IMR-90 (cell line): ENCODE measurements at regions not wholly inside any gene's neighbourhood (a gene's known extent, or its start where the extent isn't known, plus 50 kb on each side); places are given as distances from the start of the nearest gene placed in this dataset.

Source experiments
- ATAC-seq: fragments of 200-7000 bp; cut with Tn5 transposase; 2 replicates; pipeline ENCODE4 v1.9.1; 2020; ENCODE audit warnings: low read depth, mild to moderate bottlenecking, moderate library complexity
- BruUV-seq: library from RNA; stranded (reverse); fragments of 400-500 nt; replicated peaks from 2 replicates; lab custom pipeline; 2021; lab: Mats Ljungman, UMichigan
- CTCF ChIA-PET: fragments of 300-600 bp; formaldehyde crosslinking; extraction: SDS; loops from one replicate; lab custom pipeline; 2021; ENCODE audit warnings: antibody characterized with exemption; lab: Yijun Ruan, JAX
- POLR2A ChIA-PET: fragments of 300-600 bp; sonication (Branson Sonifier 250); formaldehyde crosslinking; loops from one replicate; lab custom pipeline; 2022; ENCODE audit warnings: antibody characterized with exemption; ENCODE audit not compliant: unreplicated experiment; lab: Charles Lee
- DNase-seq: peaks from one replicate; pipeline ENCODE4 v3.0.0; 2013
- H2AFZ ChIP-seq: replicated peaks from 2 replicates; pipeline ENCODE3; 2013; ENCODE audit warnings: low read length, mild to moderate bottlenecking; ENCODE audit not compliant: poor library complexity
- H2AK5ac ChIP-seq: 2 replicates; pipeline ENCODE4 v1.6.1; 2013; ENCODE audit warnings: low read depth, low read length, inconsistent platforms
- H2AK9ac ChIP-seq: replicated peaks from 2 replicates; pipeline ENCODE3; 2013; ENCODE audit warnings: mild to moderate bottlenecking, low read depth, low read length, moderate library complexity; ENCODE audit not compliant: poor library complexity
- H2BK120ac ChIP-seq: 2 replicates; pipeline ENCODE4 v1.6.1; 2013; ENCODE audit warnings: low read depth, low read length, inconsistent platforms
- H2BK15ac ChIP-seq: 3 replicates; pipeline ENCODE4 v1.6.1; 2013; ENCODE audit warnings: low read depth, low read length, inconsistent platforms
- H2BK20ac ChIP-seq: 2 replicates; pipeline ENCODE4 v1.6.1; 2013; ENCODE audit warnings: low read depth, mild to moderate bottlenecking, inconsistent platforms, low read length, moderate library complexity
- H2BK5ac ChIP-seq: 2 replicates; pipeline ENCODE4 v1.6.1; 2013; ENCODE audit warnings: mild to moderate bottlenecking, low read depth, low read length, inconsistent platforms; ENCODE audit not compliant: poor library complexity, severe bottlenecking
- H3K14ac ChIP-seq: replicated peaks from 2 replicates; pipeline ENCODE4 v1.6.1; 2013; ENCODE audit warnings: low read depth, low read length, inconsistent platforms
- H3K18ac ChIP-seq: 2 replicates; pipeline ENCODE4 v1.6.1; 2013; ENCODE audit warnings: low read depth, low read length, control low read depth
- H3K23ac ChIP-seq: 2 replicates; pipeline ENCODE4 v1.6.1; 2013; ENCODE audit warnings: low read depth, low read length, inconsistent platforms
- H3K27ac ChIP-seq: 2 replicates; pipeline ENCODE4 v1.5.1; 2013; ENCODE audit warnings: mild to moderate bottlenecking, control low read depth, low read length; ENCODE audit not compliant: insufficient read depth
- H3K27me3 ChIP-seq: 2 replicates; pipeline ENCODE4 v1.6.1; 2013; ENCODE audit warnings: low read length; ENCODE audit not compliant: control insufficient read depth, insufficient read depth
- H3K36me3 ChIP-seq: 2 replicates; pipeline ENCODE4 v1.6.1; 2013; ENCODE audit warnings: low read length, mixed read lengths; ENCODE audit not compliant: control insufficient read depth, insufficient read depth
- H3K4ac ChIP-seq: 2 replicates; pipeline ENCODE4 v1.6.1; 2013; ENCODE audit warnings: low read depth, low read length, inconsistent platforms
- H3K4me1 ChIP-seq: 2 replicates; pipeline ENCODE4 v1.6.1; 2013; ENCODE audit warnings: low read length, mixed read lengths; ENCODE audit not compliant: control insufficient read depth, insufficient read depth
- H3K4me2 ChIP-seq: 2 replicates; pipeline ENCODE4 v1.6.1; 2013; ENCODE audit warnings: low read depth, mild to moderate bottlenecking, control low read depth, low read length, moderate library complexity
- H3K4me3 ChIP-seq: 2 replicates; pipeline ENCODE4 v1.5.1; 2013; ENCODE audit warnings: low read depth, mild to moderate bottlenecking, control low read depth, low read length, moderate library complexity; ENCODE audit not compliant: insufficient read depth
- H3K56ac ChIP-seq: 2 replicates; pipeline ENCODE4 v1.6.1; 2013; ENCODE audit warnings: low read length, inconsistent platforms; ENCODE audit not compliant: insufficient read depth; ENCODE audit errors: extremely low read depth
- H3K79me1 ChIP-seq, 2 experiments: 2 replicates each; pipeline ENCODE4 v1.6.1; 2013; ENCODE audit warnings: low read length in 2 of 2, inconsistent platforms in 1 of 2, low read depth in 1 of 2
- H3K9ac ChIP-seq: 2 replicates; pipeline ENCODE4 v1.6.1; 2013; ENCODE audit warnings: low read depth, low read length, control low read depth
- H3K9me1 ChIP-seq: 2 replicates; pipeline ENCODE4 v1.6.1; 2013; ENCODE audit warnings: low read length, inconsistent platforms; ENCODE audit not compliant: insufficient read depth
- H3K9me3 ChIP-seq: 2 replicates; pipeline ENCODE4 v1.6.1; 2013; ENCODE audit warnings: low read length; ENCODE audit not compliant: control insufficient read depth, insufficient read depth
- H4K20me1 ChIP-seq: 2 replicates; pipeline ENCODE4 v1.6.1; 2013; ENCODE audit warnings: low read length, inconsistent platforms; ENCODE audit not compliant: insufficient read depth
- H4K5ac ChIP-seq: 2 replicates; pipeline ENCODE4 v1.6.1; 2013; ENCODE audit warnings: mild to moderate bottlenecking, low read depth, low read length, control low read depth
- H4K8ac ChIP-seq, 2 experiments: 2 replicates each; pipeline ENCODE4 v1.6.1; 2013; ENCODE audit warnings: low read depth in 2 of 2, low read length in 2 of 2, control low read depth in 1 of 2, inconsistent platforms in 1 of 2
- H4K91ac ChIP-seq: 2 replicates; pipeline ENCODE4 v1.6.1; 2013; ENCODE audit warnings: low read depth, low read length, inconsistent platforms; ENCODE audit not compliant: insufficient read depth
- CEBPB ChIP-seq: IDR thresholded peaks from 2 replicates; pipeline ENCODE4 v1.6.1; 2012; ENCODE audit warnings: low read depth, low read length, improper control_type of control experiment
- FOS ChIP-seq: fragments of 150-350 bp; IDR thresholded peaks from 2 replicates; pipeline ENCODE4 v1.6.1; 2016; ENCODE audit warnings: low read depth, low read length
- MAFK ChIP-seq: IDR thresholded peaks from 2 replicates; pipeline ENCODE4 v1.6.1; 2012; ENCODE audit warnings: low read depth, low read length, improper control_type of control experiment
- MAZ ChIP-seq: IDR thresholded peaks from 2 replicates; pipeline ENCODE4 v1.6.1; 2012; ENCODE audit warnings: low read depth, mild to moderate bottlenecking, low read length, improper control_type of control experiment, moderate library complexity, borderline replicate concordance
- MXI1 ChIP-seq: IDR thresholded peaks from 2 replicates; pipeline ENCODE4 v1.6.1; 2012; ENCODE audit warnings: low read depth, mild to moderate bottlenecking, low read length, moderate library complexity, borderline replicate concordance
- RFX5 ChIP-seq: IDR thresholded peaks from 2 replicates; pipeline ENCODE4 v1.8.0; 2012; ENCODE audit warnings: low read depth, mild to moderate bottlenecking, low read length, moderate library complexity
- SMC3 ChIP-seq: fragments of 150-350 bp; IDR thresholded peaks from 2 replicates; pipeline ENCODE4 v1.6.1; 2016; ENCODE audit warnings: low read depth, mild to moderate bottlenecking, antibody characterized with exemption, low read length, moderate library complexity
- WGBS, 2 experiments: methylation state at CpG; one replicate each; pipeline versions ENCODE4 v1.1.5 to v1.1.7; 2013; ENCODE audit warnings: missing lambda C conversion rate in 2 of 2; ENCODE audit not compliant: insufficient read length in 1 of 2; ENCODE audit errors: extremely low coverage in 2 of 2; 5-methylcytosine and 5-hydroxymethylcytosine counted together
- dilution Hi-C: fragments of 300-500 bp; cut with HindIII; formaldehyde crosslinking; loops from one replicate; pipeline ENCODE4 v1.14.3; 2018; ENCODE audit warnings: low sequenced_read_pairs; ENCODE audit not compliant: unreplicated experiment
- in situ Hi-C: fragments of 300-500 bp; cut with MboI; formaldehyde crosslinking; loops from 3 replicates; pipeline ENCODE4 v1.14.3; 2019; ENCODE audit warnings: low sequenced_read_pairs, inconsistent platforms, mixed read lengths
- intact Hi-C: fragments of 100-400 bp; cut with micrococcal nuclease; formaldehyde crosslinking; loops from 2 replicates; pipeline ENCODE4 v1.10.0; 2022
- TF ChIP-seq, protein P1 (sequence below): conservative IDR thresholded peaks from 2 replicates; pipeline ENCODE4 v1.5.1; 2012; ENCODE audit warnings: mild to moderate bottlenecking, low read depth, low read length, improper control_type of control experiment

GRCh38 chr14:82537831-82538230, 1004.2 kb upstream of the SEL1L start:
- H3K4ac ChIP-seq: no peak overlapping the region
- H3K9me1 ChIP-seq: no peaks in the 10 kb centered on the region
- no peak overlapping the region for H2BK120ac ChIP-seq
- H3K56ac ChIP-seq: no peak overlapping the region
- no peak overlapping the region for H3K4me3 ChIP-seq
- no peak overlapping the region for H2AFZ ChIP-seq
- no peak overlapping the region for H2AK9ac ChIP-seq
- H3K79me1 ChIP-seq: no peaks in the 10 kb centered on the region
- POLR2A ChIA-PET: no interaction called here
- H2BK5ac ChIP-seq: no peak overlapping the region
- H3K4me1 ChIP-seq: no peaks in the 10 kb centered on the region
- peaks cover 7% of the 10 kb centered on the region; the same call in 1 of the 2 replicates for H3K9me3 ChIP-seq
- DNase-seq (no peak), ATAC-seq (no peak)
- no peak overlapping the region for H3K27ac ChIP-seq
- H3K18ac ChIP-seq: no peak overlapping the region
- no peaks in the 10 kb centered on the region for H4K20me1 ChIP-seq
- no peak overlapping the region for H3K4me2 ChIP-seq
- H4K5ac ChIP-seq: no peak overlapping the region
- WGBS, 2 experiments: no CpG with 5 or more reads among the region's 3 CpGs
- H3K27me3 ChIP-seq: no peaks in the 10 kb centered on the region
- dilution Hi-C loops (no loop called here), in situ Hi-C loops (no loop called here), intact Hi-C loops (no loop called here)
- H2BK15ac ChIP-seq: no peak overlapping the region
- CTCF ChIA-PET: no interaction called here
- H3K14ac ChIP-seq: no peak overlapping the region
- no TSS peak for BruUV-seq
- no peak overlapping the region for H2AK5ac ChIP-seq
- no peak overlapping the region for H3K9ac ChIP-seq
- H2BK20ac ChIP-seq: no peak overlapping the region
- no peak overlapping the region for H4K8ac ChIP-seq
- H3K36me3 ChIP-seq: no peaks in the 10 kb centered on the region
- no peak overlapping the region for H3K23ac ChIP-seq
- TF ChIP-seq RFX5: no peak
- TF ChIP-seq MAFK: no peak
- no peak for TF ChIP-seq SMC3
- TF ChIP-seq CEBPB: no peak
- TF ChIP-seq MXI1: no peak
- TF ChIP-seq FOS: no peak
- TF ChIP-seq, protein P1, sequence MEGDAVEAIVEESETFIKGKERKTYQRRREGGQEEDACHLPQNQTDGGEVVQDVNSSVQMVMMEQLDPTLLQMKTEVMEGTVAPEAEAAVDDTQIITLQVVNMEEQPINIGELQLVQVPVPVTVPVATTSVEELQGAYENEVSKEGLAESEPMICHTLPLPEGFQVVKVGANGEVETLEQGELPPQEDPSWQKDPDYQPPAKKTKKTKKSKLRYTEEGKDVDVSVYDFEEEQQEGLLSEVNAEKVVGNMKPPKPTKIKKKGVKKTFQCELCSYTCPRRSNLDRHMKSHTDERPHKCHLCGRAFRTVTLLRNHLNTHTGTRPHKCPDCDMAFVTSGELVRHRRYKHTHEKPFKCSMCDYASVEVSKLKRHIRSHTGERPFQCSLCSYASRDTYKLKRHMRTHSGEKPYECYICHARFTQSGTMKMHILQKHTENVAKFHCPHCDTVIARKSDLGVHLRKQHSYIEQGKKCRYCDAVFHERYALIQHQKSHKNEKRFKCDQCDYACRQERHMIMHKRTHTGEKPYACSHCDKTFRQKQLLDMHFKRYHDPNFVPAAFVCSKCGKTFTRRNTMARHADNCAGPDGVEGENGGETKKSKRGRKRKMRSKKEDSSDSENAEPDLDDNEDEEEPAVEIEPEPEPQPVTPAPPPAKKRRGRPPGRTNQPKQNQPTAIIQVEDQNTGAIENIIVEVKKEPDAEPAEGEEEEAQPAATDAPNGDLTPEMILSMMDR: no peak
- TF ChIP-seq MAZ: no peak
- no peak overlapping the region for H4K91ac ChIP-seq
